Body of pancreas (tissue), 4 donors: ENCODE measurements at regions not wholly inside any gene's neighbourhood (a gene's known extent, or its start where the extent isn't known, plus 50 kb on each side); places are given as distances from the start of the nearest gene placed in this dataset.

Experiments
- ATAC-seq: fragments of 150-250 bp; one replicate; pipeline ENCODE4 v1.9.1; 2016
- DNase-seq, 4 donors: peaks; one replicate each; pipeline ENCODE4 v3.0.0-alpha.2; 2019
- H3K27ac ChIP-seq, 4 donors: fragments of 200-600 bp; sonication (generic); 1 replicate in 3 of 4; 2 replicates in 1 of 4; pipeline versions ENCODE4 v1.5.1 to v1.6.1; 2016 to 2019; ENCODE audit warnings: mild to moderate bottlenecking in 1 of 4, mixed read lengths in 1 of 4, moderate library complexity in 1 of 4
- H3K27me3 ChIP-seq, 2 donors: fragments of 200-600 bp; sonication (generic); one replicate each; pipeline ENCODE4 v1.6.0; 2016; ENCODE audit warnings: mild to moderate bottlenecking in 1 of 2
- H3K36me3 ChIP-seq, 2 donors: fragments of 200-600 bp; sonication (generic); replicated peaks in 1 of 2; 2 replicates each; pipeline ENCODE4 v1.5.1; 2016; ENCODE audit warnings: low read depth in 2 of 2; ENCODE audit not compliant: insufficient read depth in 1 of 2
- H3K4me1 ChIP-seq: fragments of 200-600 bp; sonication (generic); one replicate; pipeline ENCODE4 v1.6.0; 2016
- H3K4me3 ChIP-seq, 2 donors: fragments of 200-600 bp; sonication (generic); 1 replicate in 1 of 2; 2 replicates in 1 of 2; pipeline ENCODE4 v1.5.1; 2016 to 2019
- H3K9me3 ChIP-seq, 3 donors: fragments of 200-600 bp; sonication (generic); 1 replicate in 2 of 3; 2 replicates in 1 of 3; pipeline ENCODE4 v1.5.1; 2016
- POLR2A ChIP-seq, 3 donors: fragments of 450-650 bp; IDR thresholded peaks; one replicate each; pipeline ENCODE4 v1.6.1; 2016; ENCODE audit warnings: antibody characterized with exemption in 3 of 3, mild to moderate bottlenecking in 2 of 3
- WGBS, 2 donors: methylation state at CpG; one replicate each; pipeline ENCODE4 v1.1.5; 2017; 5-methylcytosine and 5-hydroxymethylcytosine counted together
- intact Hi-C: fragments of 100-400 bp; cut with DNase I; formaldehyde crosslinking; loops from one replicate; pipeline ENCODE4 v1.15.1; 2023
- TF ChIP-seq, protein P1 (sequence below), 7 experiments: fragments of 450-650 bp in 4 of 7; fragments of 200-600 bp in 3 of 7; sonication (generic) in 3 of 7; IDR thresholded peaks; one replicate each; pipeline ENCODE4 v1.5.1; 2016 to 2019; ENCODE audit warnings: antibody characterized with exemption in 7 of 7

DNA sequence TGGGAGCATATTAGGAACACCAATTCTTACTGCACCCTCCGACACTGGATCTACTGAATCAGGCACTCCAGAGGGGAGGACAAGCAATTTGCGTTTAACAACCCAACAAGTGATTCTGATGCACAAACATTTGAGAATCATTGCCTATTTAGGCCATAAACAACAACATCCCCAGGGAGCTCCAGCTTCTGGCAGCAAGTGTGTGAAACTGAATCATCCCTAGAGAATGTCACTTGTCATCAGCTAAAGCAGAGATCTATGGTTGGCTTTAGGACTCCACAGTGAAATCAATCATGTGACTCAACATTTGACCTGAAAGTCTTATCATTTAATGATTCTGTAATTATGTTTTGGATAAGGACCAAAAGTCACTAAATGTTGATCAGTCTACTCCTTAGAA is 505.0 kb upstream of the FLRT2 start:
- no peak overlapping the region for H3K4me3 ChIP-seq
- intact Hi-C loops, result no loop called here
- H3K27ac ChIP-seq, result no peak overlapping the region
- no peak for TF ChIP-seq POLR2A (IDR thresholded peaks at IDR 0.05)
- TF ChIP-seq, protein P1, sequence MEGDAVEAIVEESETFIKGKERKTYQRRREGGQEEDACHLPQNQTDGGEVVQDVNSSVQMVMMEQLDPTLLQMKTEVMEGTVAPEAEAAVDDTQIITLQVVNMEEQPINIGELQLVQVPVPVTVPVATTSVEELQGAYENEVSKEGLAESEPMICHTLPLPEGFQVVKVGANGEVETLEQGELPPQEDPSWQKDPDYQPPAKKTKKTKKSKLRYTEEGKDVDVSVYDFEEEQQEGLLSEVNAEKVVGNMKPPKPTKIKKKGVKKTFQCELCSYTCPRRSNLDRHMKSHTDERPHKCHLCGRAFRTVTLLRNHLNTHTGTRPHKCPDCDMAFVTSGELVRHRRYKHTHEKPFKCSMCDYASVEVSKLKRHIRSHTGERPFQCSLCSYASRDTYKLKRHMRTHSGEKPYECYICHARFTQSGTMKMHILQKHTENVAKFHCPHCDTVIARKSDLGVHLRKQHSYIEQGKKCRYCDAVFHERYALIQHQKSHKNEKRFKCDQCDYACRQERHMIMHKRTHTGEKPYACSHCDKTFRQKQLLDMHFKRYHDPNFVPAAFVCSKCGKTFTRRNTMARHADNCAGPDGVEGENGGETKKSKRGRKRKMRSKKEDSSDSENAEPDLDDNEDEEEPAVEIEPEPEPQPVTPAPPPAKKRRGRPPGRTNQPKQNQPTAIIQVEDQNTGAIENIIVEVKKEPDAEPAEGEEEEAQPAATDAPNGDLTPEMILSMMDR (IDR thresholded peaks at IDR 0.05), result no peak
- no peaks in the 10 kb centered on the region for H3K27me3 ChIP-seq
- H3K36me3 ChIP-seq, result no peaks in the 10 kb centered on the region
- DNase-seq (no peak), ATAC-seq (no peak)
- no peaks in the 10 kb centered on the region for H3K9me3 ChIP-seq
- 70 to 80% methylated on average over 2 of the region's 2 CpGs for WGBS, 2 donors
- no peaks in the 10 kb centered on the region for H3K4me1 ChIP-seq

DNA sequence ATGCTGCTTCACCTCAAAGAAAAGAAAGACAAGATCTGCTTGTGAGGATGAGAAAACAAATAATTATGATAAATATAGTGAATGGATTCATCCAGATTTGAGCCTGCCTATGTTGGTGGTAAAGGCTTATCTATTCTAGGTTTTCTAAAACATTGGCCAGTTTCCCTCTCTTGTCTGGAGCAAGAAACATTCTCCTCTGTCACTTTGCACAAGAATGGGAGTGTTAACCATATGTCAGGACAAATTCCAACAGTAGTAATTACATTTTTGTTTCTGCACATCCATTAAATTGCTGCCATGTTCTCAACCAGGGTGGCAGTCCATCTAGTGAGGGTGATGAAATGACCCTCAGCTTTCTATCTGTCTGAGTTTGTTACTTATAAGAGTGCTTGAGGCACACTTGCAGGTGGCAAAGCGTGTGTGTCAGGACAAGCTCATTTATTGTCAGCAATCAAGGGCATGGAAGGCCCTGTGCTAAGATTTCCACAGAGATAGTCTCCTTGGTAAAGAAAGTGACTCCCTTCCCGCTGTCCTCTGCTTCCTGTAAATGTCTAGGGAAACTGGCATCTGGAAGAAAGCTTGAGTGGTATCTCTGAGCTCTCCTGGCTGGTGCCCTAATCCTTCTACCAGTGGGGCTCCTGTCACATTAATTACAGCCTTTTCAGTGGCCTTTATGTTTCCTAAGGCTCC is 502.1 kb upstream of the FLRT2 start:
- H3K36me3 ChIP-seq, result no peaks in the 10 kb centered on the region
- no peak overlapping the region for H3K27ac ChIP-seq
- WGBS, 2 donors, result 63 to 82% methylated on average over 2 of the region's 2 CpGs
- DNase-seq (no peak), ATAC-seq (no peak)
- no peaks in the 10 kb centered on the region for H3K27me3 ChIP-seq
- TF ChIP-seq POLR2A (IDR thresholded peaks at IDR 0.05), result no peak
- TF ChIP-seq, protein P1 (IDR thresholded peaks at IDR 0.05), result no peak
- H3K9me3 ChIP-seq, result no peaks in the 10 kb centered on the region
- H3K4me3 ChIP-seq, result no peak overlapping the region
- intact Hi-C loops, result no loop called here
- no peaks in the 10 kb centered on the region for H3K4me1 ChIP-seq

- H3K36me3 ChIP-seq, result no peaks in the 10 kb centered on the region
- peaks cover 4% of the 10 kb centered on the region for H3K4me1 ChIP-seq
- intact Hi-C loops, result no loop called here
- H3K9me3 ChIP-seq, result no peaks in the 10 kb centered on the region
- 91 to 92% methylated on average over 2 of the region's 2 CpGs for WGBS, 2 donors
- no peaks in the 10 kb centered on the region for H3K27me3 ChIP-seq
- no peak for TF ChIP-seq POLR2A (IDR thresholded peaks at IDR 0.05)
- TF ChIP-seq, protein P1 (IDR thresholded peaks at IDR 0.05), result no peak
- H3K4me3 ChIP-seq, result no peak overlapping the region
- no peak overlapping the region for H3K27ac ChIP-seq
- ATAC-seq (no peak), DNase-seq (no peak)
Measured at GRCh38 chr14:85037411-85037810, 492.5 kb upstream of the FLRT2 start.

- 90 to 95% methylated on average over 7 of the region's 7 CpGs for WGBS, 2 donors
- Histone ChIP-seq H3K27me3 (no peaks in the 10 kb centered on the region), H3K27ac (no peak overlapping the region), H3K36me3 (no peaks in the 10 kb centered on the region), H3K4me1 (peaks cover 4% of the 10 kb centered on the region), H3K9me3 (no peaks in the 10 kb centered on the region), H3K4me3 (no peak overlapping the region)
- ATAC-seq (no peak), DNase-seq (no peak)
- intact Hi-C loops, result no loop called here
- TF ChIP-seq, protein P1 (IDR thresholded peaks at IDR 0.05), result no peak
- TF ChIP-seq POLR2A (IDR thresholded peaks at IDR 0.05), result no peak
Measured at GRCh38 chr14:85038526-85039352, 491.2 kb upstream of the FLRT2 start.

- H3K9me3 ChIP-seq, result no peaks in the 10 kb centered on the region
- ATAC-seq, result no peak
- no peaks in the 10 kb centered on the region for H3K36me3 ChIP-seq
- no peak overlapping the region for H3K4me3 ChIP-seq
- H3K27ac ChIP-seq, result no peak overlapping the region
- H3K4me1 ChIP-seq, result peaks cover 4% of the 10 kb centered on the region
- intact Hi-C loops, result no loop called here
- TF ChIP-seq POLR2A (IDR thresholded peaks at IDR 0.05), result no peak
- TF ChIP-seq, protein P1 (IDR thresholded peaks at IDR 0.05), result no peak
- no peak for DNase-seq
- H3K27me3 ChIP-seq, result no peaks in the 10 kb centered on the region
Measured at GRCh38 chr14:85039353-85039626, 490.7 kb upstream of the FLRT2 start.
